ENCODE measurements at regions not wholly inside any gene's neighbourhood (a gene's known extent, or its start where the extent isn't known, plus 50 kb on each side); places are given as distances from the start of the nearest gene placed in this dataset.
A peak's percentile ranks its signal among the peaks of the same experiment; 100 is the strongest.

DNA sequence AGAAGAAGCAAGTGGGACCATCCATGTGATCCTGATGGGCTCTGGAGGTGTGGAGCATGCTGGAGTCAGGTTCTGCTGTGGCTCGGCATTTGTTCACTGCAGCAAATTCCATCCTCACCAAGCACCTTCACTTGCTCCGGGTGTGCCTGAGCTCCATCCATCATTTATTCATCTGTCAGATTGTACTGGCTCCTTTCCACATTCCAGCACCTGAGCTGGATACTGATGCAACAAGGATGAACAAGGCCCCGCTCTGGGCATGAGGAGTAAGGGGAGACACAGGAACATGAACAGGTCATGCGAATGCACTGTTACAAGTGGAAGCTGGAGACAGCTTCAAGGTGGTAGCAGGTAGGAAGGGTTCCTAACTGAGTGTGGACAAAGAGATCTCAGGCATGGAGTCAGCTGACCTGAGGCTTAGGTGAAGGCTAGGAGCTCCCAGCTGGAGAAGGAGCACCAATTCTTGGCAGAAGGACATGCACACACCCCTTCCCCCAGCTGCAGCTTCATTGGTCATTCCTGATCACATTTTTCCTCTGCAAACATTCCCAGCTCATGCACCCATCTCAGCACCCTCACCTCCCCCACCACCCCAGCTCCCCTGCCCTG is 133.7 kb upstream of the ZMIZ1 start:
- peak; percentile 31 for ATAC-seq

DNA sequence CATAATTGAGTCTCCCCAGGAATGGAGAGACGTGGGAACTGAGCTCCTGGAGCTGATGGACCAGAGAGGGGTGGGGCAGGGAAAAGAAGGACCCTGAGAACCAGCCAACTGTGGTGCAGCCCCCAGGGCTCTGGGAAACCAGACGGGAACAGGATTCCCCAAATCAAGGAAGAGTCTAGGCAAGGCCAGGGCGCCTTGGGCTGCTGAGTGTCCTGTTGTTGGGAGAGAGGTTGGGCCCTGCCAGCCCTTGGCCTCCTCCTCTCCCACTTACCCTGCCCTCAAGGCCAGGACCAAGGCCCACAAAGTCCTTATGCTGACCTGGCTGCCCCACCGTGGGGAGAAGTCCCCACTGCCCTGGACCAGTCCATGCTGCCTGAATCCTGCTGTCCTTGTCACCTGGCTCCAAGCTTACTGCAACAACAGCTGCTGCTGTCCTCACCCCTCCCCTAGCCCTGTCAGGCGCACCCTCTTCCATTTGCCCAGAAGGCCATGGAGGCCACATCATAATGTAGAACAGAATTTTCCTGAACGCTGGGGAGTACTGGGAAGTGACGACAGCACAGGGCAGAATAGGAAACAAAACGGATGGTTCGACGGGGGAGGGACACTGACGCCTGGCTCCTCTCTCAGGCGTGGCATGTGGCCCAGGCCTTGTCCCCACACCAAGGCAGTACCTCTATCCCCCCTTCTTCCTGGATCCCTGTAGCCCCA is 132.9 kb upstream of the ZMIZ1 start:
- no peak for ATAC-seq

DNA sequence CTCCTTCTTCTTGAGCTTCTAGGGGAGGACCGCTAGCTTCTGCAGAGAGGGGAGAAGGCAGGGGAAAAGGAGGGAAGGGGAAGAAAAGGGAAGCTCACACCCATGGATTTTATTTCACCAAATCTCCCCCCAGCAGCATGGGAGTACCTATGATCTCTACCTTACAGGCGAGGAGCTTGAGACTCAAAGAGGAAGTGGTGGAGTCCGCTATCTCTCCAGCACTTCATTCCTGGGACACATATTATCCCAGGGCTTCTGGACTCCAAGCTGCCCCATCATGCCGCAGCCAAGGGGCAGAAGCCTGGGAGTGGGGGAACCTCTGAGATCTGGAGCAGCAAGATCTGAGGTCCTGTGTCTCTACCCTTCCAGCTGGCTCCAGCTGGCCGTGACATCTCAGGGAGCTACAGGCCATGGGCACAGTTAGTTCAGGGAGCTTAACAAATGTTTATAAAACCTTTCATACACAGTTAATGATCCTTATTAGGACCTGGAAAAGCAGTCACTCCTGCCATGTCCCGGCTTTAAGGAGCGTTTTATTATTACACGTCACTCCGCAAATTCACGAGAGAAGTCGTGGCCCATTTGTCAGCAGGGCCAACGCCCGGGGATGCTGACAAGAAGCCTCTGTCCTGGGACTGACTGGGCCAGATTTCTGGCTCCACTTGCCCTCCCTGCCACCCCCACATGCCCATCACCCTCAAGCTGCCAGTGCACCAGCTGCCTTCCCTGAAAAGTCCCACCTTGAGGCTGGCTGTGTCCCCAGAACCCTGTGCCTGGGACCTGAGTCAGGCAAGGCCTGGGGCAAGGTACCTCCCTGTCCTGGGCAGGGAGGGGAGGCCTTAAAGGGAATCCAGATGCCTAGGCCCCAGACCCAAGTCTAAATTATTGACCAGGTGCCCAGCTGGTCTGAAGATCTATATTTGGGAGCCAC is 132.1 kb upstream of the ZMIZ1 start:
- ATAC-seq, result peak; percentile 56

DNA sequence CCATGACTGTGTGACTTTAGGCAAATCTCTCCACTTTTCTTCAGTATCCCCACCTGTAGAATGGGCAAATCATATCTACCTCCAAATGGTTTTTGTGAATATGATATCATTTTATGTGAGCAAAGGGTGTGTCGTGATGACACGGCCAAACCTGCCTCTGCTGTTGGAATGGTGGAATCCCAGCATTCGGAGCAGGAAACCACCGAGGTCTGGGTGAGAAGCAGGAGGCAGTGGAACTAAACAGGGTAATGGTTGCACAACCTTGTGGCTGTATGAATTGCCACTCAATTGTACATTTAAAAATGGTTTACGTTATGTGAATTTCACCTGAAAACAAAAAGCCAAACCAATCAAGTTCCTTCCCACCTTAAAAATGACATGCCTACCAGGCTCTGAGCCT is 131.4 kb upstream of the ZMIZ1 start:
- ATAC-seq, result peak; percentile 44

DNA sequence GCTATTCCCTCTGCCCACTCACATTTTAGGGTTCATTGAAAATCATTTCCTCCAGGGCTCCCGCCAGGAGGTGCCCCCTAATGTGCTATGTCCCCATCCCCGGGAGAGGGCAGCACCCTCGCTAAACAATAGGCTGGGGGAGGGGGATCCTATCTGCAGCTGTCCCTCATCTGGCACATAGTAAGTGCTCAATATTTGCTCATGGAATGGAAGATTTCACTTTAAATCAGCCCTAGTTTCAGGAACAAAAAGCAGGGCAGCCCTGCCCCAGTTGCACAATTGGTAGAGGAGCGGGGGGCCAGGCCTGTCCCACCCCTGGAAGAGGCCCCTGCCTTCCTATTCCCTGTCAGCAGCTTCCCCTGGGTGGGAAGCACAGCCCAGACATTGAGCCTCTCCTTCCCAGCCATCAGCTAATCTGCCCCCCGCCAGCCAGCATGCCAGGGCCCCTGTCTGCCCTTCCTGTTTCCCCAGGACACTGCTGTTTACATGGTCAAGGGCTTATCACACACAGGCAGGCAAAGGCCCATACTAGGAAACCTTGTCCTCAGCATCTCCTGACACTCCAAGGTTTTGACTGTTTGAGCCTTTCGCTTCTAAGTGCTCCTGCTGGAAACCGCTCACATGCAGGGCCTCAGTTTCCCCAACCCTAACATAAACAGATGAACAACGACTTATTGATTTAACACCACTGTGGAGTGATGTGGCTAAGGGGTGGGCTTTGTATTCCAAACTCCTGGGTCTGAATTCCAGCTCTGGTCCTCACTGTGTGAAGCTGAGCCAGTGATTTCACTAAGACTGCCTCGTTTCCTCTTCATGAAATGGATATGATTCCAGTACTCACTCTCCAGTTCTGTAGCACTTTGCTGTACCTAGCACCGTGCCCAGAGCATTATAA is 130.7 kb upstream of the ZMIZ1 start:
- ATAC-seq, result peak; percentile 11

DNA sequence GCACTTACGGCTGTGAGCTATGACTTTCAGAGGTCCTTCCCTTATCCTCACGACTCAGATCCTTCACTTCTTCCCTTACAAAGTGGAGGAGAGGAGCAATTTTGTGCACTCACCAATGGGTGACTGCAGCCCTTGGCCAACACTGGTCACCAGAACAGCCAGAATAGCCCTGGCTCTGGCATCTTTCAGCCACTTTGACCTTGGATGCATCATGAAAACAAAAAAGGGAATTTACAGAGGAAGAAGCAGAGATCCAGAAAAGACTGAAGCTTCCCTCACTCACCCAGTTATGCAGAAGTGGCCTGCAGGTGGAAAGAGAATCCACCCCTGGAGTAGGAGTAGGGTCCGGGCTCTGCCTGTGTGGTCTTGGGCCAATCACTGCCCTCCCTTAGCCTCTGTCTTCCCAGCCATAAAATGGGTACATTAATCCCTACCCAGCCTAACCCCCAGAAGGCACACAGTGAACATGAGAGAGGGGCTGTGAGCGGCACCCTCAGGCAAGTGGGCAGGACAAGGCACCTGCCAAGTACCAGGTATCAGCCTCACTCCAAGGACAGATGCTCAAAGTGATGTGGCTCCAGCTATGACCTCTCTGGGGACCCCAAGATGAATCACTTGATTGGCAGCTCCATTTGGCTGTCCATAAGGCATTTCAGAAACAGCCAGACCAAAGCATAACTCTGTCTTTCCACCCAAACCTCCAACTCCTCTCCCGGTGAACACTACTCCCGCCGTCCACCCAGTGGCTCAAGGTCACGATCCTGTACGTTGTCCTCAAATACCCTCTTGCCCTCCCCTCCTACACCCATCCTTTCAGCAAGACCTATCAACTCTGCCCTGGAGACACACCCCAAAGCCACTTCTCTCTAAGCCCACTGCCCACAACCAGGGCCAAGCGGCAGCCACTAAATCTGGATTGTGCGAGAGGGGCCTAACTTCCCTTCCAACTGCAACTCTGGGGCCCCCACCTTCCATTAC is 129.8 kb upstream of the ZMIZ1 start:
- no peak for ATAC-seq

DNA sequence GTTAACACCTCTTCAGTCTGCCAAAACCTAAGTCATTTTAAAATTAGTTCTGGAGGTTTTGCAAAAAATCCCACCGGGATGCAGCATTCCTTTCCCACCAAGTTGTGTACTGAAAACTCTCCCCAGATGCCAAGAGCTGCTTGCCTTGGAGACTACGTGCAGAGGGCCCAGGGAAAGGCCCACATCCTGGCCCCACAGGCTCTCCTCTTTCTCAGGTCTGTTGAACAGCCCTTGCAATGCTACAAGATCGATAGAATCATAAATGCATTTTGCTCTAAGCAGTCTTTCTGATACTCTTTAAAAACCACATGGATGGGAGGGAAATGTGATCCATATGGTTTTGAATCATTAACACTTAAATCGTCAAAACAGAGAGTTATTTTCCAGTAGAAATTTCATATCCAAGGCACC is 126.7 kb upstream of the ZMIZ1 start:
- no peak for ATAC-seq

DNA sequence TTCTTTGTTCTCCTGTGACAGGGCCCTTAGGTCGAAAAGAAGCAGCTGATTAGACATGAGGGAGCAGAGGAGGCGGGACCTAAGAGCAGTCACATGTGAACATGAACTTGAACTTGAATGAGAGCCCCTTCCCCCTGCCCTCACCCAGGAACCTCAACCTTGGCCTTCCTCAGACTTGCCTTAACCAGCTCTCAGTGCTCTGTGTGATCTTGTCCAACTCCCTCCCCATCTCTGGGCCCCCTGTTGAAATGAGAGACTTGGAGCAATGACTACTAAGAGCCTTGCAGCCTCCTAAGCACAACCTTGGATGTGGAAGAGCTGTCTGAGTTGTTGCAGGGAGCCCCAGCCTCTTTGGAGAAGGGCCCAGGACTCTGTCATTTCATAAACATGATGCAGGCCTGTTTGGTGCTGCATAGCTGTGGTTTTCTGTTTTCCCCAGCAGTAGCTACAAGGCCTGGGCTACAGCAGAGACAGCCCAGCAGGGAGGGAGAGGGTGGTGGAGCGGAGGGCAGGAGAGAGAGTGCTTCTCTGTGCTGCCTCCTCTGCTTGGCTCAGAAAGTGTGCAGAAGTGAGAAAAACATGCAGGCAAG is 123.9 kb upstream of the ZMIZ1 start:
- no peak for ATAC-seq

DNA sequence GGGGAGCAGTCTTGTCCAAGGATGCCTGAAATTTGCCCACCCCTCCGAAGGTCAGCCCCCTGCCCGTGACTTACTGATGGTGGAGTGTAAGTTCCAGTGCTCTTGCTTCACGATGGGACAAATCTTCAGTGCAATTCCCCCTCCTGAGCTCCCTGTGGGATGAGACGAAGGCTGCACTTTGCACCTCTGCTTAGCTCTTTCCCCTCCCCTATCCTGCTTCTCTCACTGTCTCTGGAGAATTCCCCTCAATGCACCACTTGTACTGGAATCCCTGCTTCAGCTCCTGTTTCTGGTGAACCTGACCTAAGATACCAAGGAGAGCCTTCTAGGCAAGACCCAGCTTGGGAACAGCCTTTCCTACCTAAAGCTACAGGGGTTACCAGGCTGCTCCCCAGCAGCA is 122.9 kb upstream of the ZMIZ1 start:
- ATAC-seq, result no peak

DNA sequence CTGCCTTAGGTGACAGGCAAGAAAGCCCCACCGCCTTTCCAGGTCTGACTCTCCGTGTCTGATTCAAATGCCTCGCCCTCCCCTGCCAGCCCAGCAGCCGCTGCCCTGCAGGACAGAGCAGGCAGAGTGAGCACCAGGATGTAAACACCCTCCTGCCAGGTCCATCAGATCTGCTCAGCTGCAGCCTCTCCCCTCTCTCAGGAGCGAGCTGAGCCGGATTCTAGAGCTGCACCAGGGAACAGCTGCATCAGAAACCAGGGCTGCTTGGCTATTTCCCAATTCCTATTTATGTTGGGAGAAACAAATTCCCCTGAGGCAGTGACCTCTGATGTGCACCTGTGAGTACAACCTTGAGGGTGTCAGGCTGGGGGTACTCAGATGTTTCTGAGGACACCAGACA is 121.5 kb upstream of the ZMIZ1 start:
- ATAC-seq, result peak; percentile 75

DNA sequence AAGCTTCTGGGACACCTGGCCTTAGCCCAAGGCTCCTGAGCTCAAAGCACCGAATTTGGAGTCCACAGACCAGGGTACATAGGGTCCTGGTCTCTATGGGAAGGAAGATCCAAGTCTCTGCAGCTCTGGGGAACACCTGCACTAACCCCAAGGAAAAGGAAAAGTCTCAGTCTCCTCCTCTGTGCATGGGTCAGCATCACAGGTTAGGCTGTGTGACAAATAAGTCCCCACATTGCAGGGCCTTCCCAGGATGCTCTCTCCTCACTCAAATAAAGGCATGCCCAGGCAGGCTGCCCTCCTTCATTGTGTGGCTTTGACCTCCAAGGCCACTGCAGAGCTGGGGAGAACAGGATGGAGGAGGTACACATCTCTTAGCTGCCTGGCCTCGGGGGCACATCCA is 121.0 kb upstream of the ZMIZ1 start:
- no peak for ATAC-seq

DNA sequence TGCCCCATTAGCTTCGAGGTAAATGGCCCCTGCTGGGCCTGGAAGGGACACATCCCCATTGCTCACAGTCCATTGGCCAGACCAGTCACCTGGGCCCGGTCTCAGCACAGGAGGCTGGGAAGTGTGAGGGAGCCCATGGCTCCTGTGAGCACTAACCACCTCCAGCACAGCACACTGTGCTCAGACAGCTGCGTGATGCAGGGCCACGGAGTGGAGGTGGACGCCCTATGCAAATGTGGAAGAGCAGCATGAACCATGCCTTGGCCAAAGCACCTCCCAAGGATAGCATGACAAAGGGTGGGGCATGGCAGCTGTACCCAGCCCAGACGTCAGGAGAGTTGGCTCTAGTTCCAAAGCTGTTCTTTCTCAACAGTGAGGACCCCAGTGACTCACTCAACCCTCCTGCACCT is 120.1 kb upstream of the ZMIZ1 start:
- peak; percentile 88 for ATAC-seq

DNA sequence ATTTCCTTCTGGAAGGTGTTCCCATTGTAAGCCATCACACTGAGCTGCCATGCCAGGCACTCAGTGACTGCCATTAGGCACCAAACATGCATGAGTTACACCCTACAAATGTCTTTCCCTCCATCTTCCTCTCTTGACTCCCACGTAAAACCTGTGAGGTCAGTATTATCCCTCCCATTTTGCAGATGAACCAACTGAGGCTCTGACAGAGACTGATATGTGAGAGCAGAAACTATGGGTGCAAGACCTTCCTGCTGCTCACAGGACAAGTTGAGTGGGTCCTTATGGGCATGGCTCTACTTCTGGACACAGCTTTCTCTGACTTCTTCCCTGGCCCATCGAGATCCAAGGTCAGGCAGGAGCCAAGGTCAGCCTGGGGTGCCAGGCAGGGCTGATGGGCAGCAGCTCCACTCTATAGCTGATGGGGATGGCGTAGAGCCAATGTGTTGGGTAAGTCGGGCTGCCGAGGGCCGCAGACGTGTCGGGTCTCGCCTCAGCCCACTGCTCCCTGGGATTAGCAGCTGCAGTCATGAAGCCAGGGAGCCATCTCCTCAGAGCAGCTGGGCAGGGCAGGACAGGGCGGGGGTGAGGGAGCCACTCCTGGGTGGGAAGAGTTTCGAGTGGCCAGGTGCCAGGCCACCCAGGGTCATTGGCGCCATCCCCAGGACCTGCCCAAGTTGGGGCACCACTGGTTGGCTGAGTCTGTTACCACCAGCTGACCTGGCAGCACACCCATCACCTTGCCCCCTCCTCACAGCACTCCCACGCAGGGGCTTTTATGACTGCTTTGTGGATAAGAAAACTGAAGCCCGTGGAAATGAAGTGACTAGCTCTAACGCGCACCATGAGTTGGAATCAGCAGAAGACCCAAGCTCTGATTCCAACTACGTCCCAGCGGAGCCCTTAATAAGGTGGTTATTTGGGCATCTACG is 117.8 kb upstream of the ZMIZ1 start:
- peak; percentile 84 for ATAC-seq

DNA sequence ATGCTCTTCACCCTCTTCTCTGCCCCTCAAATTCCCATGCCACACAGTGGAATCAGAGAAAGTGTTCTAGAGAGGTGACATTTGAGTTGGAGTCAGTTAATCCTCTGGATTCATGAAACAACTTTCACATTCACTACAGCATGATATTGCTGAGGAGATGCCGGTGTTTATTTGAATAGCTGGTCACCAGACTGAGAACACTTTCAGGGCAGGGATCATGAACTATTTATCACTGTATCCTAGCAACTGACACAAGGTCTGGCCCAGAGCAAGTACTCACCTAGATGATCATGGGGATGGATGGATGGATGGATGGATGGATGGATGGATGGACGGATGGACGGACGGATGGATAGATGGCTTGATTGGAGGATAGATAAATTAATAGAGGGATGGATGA is 116.7 kb upstream of the ZMIZ1 start:
- ATAC-seq, result no peak

DNA sequence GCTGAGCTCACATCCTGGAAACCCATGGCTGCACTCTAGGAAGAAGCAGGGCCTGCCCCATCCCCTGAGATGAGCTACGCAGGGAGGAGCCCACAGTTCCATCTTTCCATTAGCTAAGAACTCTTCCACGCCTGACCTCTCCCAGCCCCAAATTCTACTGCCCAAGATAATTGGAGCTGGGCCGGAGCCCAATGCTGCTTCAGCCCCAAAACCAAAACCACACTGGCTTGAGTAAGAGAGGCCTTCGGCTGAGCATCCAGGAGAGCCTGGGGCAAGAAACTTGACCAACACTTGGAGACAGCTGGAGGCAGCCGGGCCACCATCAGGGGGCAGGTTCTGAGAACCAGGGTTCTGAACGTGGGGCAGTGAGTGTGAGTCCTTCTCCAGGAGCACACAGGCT is 116.1 kb upstream of the ZMIZ1 start:
- no peak for ATAC-seq

DNA sequence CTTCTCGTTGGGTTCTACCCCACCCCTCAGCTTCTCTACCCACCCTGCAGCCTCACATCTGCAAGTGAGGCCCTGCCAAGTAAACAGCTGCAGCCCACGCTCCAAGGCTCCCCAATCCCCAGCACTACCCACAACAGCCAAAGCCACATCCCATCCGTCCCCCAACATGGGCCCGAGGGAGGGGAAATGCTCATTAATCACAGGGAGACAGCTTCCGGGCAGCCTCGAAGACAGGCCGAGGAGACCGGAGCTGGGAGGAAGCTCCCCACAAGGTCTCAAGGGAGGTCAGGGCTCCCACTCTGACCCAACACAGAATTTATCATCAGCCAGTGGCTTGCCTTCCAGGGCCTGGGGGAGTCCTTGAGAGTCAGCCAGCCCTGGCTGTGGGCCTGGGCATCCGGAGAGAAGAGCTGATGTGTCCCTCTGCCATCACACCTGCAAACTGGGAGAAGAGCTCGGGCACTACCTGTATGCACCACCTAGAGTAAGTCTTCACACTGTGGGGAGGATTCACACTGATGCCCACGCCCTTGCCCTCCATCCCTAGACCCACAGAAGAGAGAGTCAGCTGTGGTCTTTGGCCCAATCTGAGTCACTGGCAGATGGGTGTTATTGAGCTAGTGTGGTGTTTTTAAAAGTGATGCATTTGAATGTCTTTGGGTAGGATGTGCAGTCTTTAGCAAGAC is 115.5 kb upstream of the ZMIZ1 start:
- ATAC-seq, result no peak

DNA sequence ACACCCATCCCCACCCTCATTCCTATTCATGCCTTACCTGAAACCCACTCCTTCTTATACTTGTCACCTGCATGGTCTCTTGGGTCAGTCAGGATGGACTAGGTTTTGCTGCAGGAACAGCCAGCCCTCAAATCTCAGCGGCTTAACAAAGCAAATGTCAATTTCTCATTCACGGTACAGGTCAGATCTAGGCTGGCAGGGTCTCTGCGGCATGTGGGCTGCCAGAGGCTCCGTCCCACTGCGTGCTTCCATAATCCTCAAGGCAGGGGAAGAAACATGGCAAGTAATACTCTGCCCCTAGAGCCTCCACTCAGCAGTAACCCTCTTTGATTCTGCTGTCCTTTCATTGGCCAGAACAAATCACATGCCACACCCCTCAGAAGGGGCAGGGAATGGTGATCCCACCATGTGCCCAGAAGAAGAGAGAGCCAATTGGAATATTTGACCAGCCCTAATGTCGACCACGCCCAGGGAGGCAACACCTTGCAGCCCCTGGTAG is 114.9 kb upstream of the ZMIZ1 start:
- ATAC-seq, result no peak

DNA sequence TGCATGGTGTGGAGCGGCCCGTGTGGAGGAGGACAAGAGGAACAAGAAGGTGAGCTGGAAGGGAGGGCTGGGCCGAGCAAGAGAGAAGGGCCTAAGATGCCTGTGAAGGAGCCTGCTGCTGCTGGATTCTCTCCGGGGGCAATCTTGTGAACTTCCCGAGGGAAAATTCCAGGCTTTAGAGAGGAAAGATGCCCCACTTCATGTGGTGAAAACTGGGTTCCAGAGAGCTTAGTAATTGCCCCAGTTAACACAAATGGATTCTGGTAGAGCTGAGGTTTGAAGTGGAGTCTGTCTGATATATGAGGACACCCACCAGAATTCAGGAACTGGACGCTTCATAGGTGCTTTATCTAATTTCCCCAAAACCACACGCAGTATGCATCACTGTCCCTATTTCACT is 114.1 kb upstream of the ZMIZ1 start:
- ATAC-seq, result no peak

DNA sequence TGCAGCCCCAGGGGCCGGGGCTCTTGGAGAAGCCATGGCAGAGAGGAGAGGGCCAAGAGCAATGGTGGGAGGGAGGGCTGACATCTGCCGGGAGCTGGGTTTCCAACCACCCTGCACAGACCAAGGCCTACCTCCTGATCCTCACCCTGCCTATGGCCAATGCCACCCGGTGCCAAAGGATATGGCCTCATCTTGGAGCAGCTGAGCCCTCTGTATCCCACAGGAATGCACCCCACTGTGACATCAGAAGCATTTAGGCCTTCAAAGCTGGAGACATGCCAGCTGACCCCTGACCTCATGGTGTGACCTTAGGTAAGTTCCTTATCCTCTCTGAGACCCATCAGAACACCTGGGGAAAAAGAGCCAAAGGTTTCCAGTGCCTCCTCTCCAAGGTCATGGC is 113.6 kb upstream of the ZMIZ1 start:
- no peak for ATAC-seq
